H1 (cell line): ENCODE measurements at regions not wholly inside any gene's neighbourhood (a gene's known extent, or its start where the extent isn't known, plus 50 kb on each side); places are given as distances from the start of the nearest gene placed in this dataset.

Source experiments
- CTCF ChIA-PET: fragments of 300-600 bp; sonication (Branson Sonifier 250); formaldehyde crosslinking; loops from one replicate; lab custom pipeline; 2021; ENCODE audit not compliant: partially characterized antibody; lab: Charles Lee
- POLR2A ChIA-PET: fragments of 300-600 bp; sonication (Branson Sonifier 250); formaldehyde crosslinking; loops from one replicate; lab custom pipeline; 2021; ENCODE audit warnings: inconsistent platforms; ENCODE audit not compliant: partially characterized antibody; lab: Charles Lee
- DNase-seq, 2 experiments: peaks; one replicate each; pipeline versions ENCODE4 v3.0.0 to v3.0.0-alpha.2; 2010 to 2022; ENCODE audit warnings: low spot score in 2 of 2, low read depth in 1 of 2, mixed read lengths in 1 of 2
- FAIRE-seq: peaks from 2 replicates; lab custom pipeline; 2011; peaks lifted over from hg19 to GRCh38; lab: Jason Lieb, UNC
- H2AFZ ChIP-seq: 2 replicates; pipeline ENCODE4 v1.8.1; 2012; ENCODE audit warnings: low read length, inconsistent platforms
- H2AK5ac ChIP-seq: 2 replicates; pipeline ENCODE4 v1.6.1; 2013; ENCODE audit warnings: low read depth, low read length
- H2BK120ac ChIP-seq: replicated peaks from 2 replicates; pipeline ENCODE3; 2013; ENCODE audit warnings: low read depth, low read length, inconsistent platforms
- H2BK12ac ChIP-seq: 2 replicates; pipeline ENCODE4 v1.6.1; 2013; ENCODE audit warnings: low read depth, low read length
- H2BK15ac ChIP-seq: 2 replicates; pipeline ENCODE4 v1.6.1; 2013; ENCODE audit warnings: low read length
- H2BK20ac ChIP-seq: 2 replicates; pipeline ENCODE4 v1.6.1; 2013; ENCODE audit warnings: low read length
- H2BK5ac ChIP-seq: 2 replicates; pipeline ENCODE4 v1.6.1; 2013; ENCODE audit warnings: low read depth, low read length
- H3K14ac ChIP-seq: 2 replicates; pipeline ENCODE4 v1.6.1; 2013; ENCODE audit warnings: inconsistent platforms; ENCODE audit not compliant: insufficient read length
- H3K18ac ChIP-seq: 2 replicates; pipeline ENCODE4 v1.6.1; 2013; ENCODE audit warnings: low read length; ENCODE audit errors: extremely low read depth
- H3K23ac ChIP-seq: 2 replicates; pipeline ENCODE4 v1.6.1; 2013; ENCODE audit warnings: inconsistent platforms; ENCODE audit not compliant: insufficient read length
- H3K23me2 ChIP-seq: 2 replicates; pipeline ENCODE4 v1.6.1; 2013; ENCODE audit warnings: low read depth, low read length
- H3K27ac ChIP-seq: 2 replicates; pipeline ENCODE4 v1.6.1; 2011; ENCODE audit warnings: low read depth, low read length, inconsistent platforms
- H3K27me3 ChIP-seq, 4 experiments: replicated peaks in 1 of 4; 1 replicate in 1 of 4; 2 replicates in 3 of 4; pipeline versions ENCODE4 v1.6.1 to v1.8.1; 2011 to 2013; ENCODE audit warnings: low read length in 3 of 4, mild to moderate bottlenecking in 3 of 4, inconsistent platforms in 2 of 4, mixed read lengths in 2 of 4, moderate library complexity in 1 of 4; ENCODE audit not compliant: control insufficient read depth in 3 of 4, insufficient read depth in 3 of 4; ENCODE audit errors: extremely low read depth in 1 of 4
- H3K36me3 ChIP-seq, 4 experiments: 2 replicates each; pipeline versions ENCODE4 v1.6.1 to v1.8.1; 2011 to 2013; ENCODE audit warnings: mild to moderate bottlenecking in 4 of 4, low read length in 3 of 4, moderate library complexity in 2 of 4, control low read depth in 1 of 4, inconsistent platforms in 1 of 4; ENCODE audit not compliant: insufficient read depth in 4 of 4, control insufficient read depth in 2 of 4
- H3K4ac ChIP-seq: replicated peaks from 2 replicates; pipeline ENCODE3; 2013; ENCODE audit warnings: low read length, low read depth, mixed read lengths, inconsistent platforms; ENCODE audit not compliant: insufficient read length
- H3K4me1 ChIP-seq, 4 experiments: replicated peaks in 1 of 4; 1 replicate in 1 of 4; 2 replicates in 3 of 4; pipeline versions ENCODE4 v1.6.1 to v1.8.1; 2011 to 2013; ENCODE audit warnings: low read length in 3 of 4, inconsistent platforms in 2 of 4, mixed read lengths in 1 of 4; ENCODE audit not compliant: insufficient read depth in 4 of 4, control insufficient read depth in 3 of 4
- H3K4me2 ChIP-seq, 2 experiments: 2 replicates each; pipeline versions ENCODE4 v1.6.1 to v1.8.1; 2011 to 2013; ENCODE audit warnings: low read depth in 2 of 2, low read length in 2 of 2, control low read depth in 1 of 2, inconsistent platforms in 1 of 2, mild to moderate bottlenecking in 1 of 2; ENCODE audit not compliant: insufficient read depth in 1 of 2
- H3K4me3 ChIP-seq, 4 experiments: fragments of 200-600, 300-600 bp in 1 of 4; sonication (generic), shearing (Covaris generic), sonication (Bioruptor Twin) in 1 of 4; 2 replicates each; pipeline versions ENCODE4 v1.5.1 to v1.8.1; 2011 to 2016; ENCODE audit warnings: low read length in 4 of 4, low read depth in 3 of 4, control low read depth in 2 of 4, inconsistent platforms in 2 of 4, mild to moderate bottlenecking in 2 of 4, mixed read lengths in 1 of 4, moderate library complexity in 1 of 4; ENCODE audit not compliant: insufficient read depth in 2 of 4; ENCODE audit errors: extremely low read depth in 1 of 4
- H3K56ac ChIP-seq: replicated peaks from 2 replicates; pipeline ENCODE3; 2013; ENCODE audit warnings: low read depth, mild to moderate bottlenecking, mixed read lengths, low read length, inconsistent platforms; ENCODE audit not compliant: insufficient read length
- H3K79me1 ChIP-seq: 2 replicates; pipeline ENCODE4 v1.6.1; 2013; ENCODE audit warnings: low read depth, low read length, control low read depth
- H3K79me2 ChIP-seq, 2 experiments: 2 replicates each; pipeline versions ENCODE4 v1.6.1 to v1.8.1; 2012 to 2013; ENCODE audit warnings: low read length in 2 of 2, mild to moderate bottlenecking in 2 of 2, inconsistent platforms in 1 of 2; ENCODE audit not compliant: insufficient read depth in 2 of 2, control insufficient read depth in 1 of 2
- H3K9ac ChIP-seq, 4 experiments: replicated peaks in 1 of 4; 1 replicate in 1 of 4; 2 replicates in 3 of 4; pipeline versions ENCODE4 v1.6.1 to v1.8.1; 2011 to 2013; ENCODE audit warnings: low read depth in 3 of 4, low read length in 3 of 4, control low read depth in 2 of 4, mild to moderate bottlenecking in 2 of 4, moderate library complexity in 2 of 4, inconsistent platforms in 1 of 4; ENCODE audit errors: extremely low read depth in 1 of 4
- H3K9me3 ChIP-seq, 2 experiments: 2 replicates each; pipeline versions ENCODE4 v1.6.1 to v1.8.1; 2012 to 2013; ENCODE audit warnings: mild to moderate bottlenecking in 2 of 2, moderate library complexity in 2 of 2, control low read depth in 1 of 2, inconsistent platforms in 1 of 2, low read depth in 1 of 2, low read length in 1 of 2, mixed read lengths in 1 of 2; ENCODE audit not compliant: insufficient read depth in 2 of 2
- H4K20me1 ChIP-seq, 2 experiments: replicated peaks in 1 of 2; 2 replicates each; pipeline versions ENCODE3 to v1.8.1; 2011 to 2013; ENCODE audit warnings: inconsistent platforms in 2 of 2, low read length in 2 of 2, mild to moderate bottlenecking in 1 of 2; ENCODE audit not compliant: insufficient read depth in 2 of 2, control insufficient read depth in 1 of 2
- H4K5ac ChIP-seq: 2 replicates; pipeline ENCODE4 v1.6.1; 2013; ENCODE audit warnings: low read length, low read depth, mixed read lengths, inconsistent platforms; ENCODE audit not compliant: insufficient read length
- H4K8ac ChIP-seq: 2 replicates; pipeline ENCODE4 v1.8.0; 2013; ENCODE audit warnings: mild to moderate bottlenecking, moderate library complexity, low read length, inconsistent platforms; ENCODE audit not compliant: insufficient read depth; ENCODE audit errors: extremely low read depth
- H4K91ac ChIP-seq: replicated peaks from 2 replicates; pipeline ENCODE3; 2013; ENCODE audit warnings: low read length, mixed read lengths, inconsistent platforms; ENCODE audit not compliant: insufficient read length
- CBX5 ChIP-seq: fragments of 300-800, 300-1000 bp; sonication (generic); IDR thresholded peaks from 2 replicates; pipeline ENCODE4 v1.7.1; 2016; ENCODE audit warnings: antibody characterized with exemption, low read length, low read depth
- KDM5A ChIP-seq: fragments of 200-600 bp; IDR thresholded peaks from 2 replicates; pipeline ENCODE4 v1.7.1; 2012; ENCODE audit warnings: mild to moderate bottlenecking, low read length, inconsistent platforms, mixed read lengths
- TEAD4 ChIP-seq: IDR thresholded peaks from 2 replicates; pipeline ENCODE4 v1.6.1; 2012; ENCODE audit warnings: low read depth, low read length, inconsistent platforms, mixed read lengths
- WGBS, 2 experiments: shearing (Covaris generic) in 1 of 2; methylation state at CpG; one replicate each; pipeline versions ENCODE4 v1.1.6 to v1.1.7; 2013 to 2015; ENCODE audit warnings: low lambda C conversion rate in 2 of 2, mixed read lengths in 2 of 2, inconsistent platforms in 1 of 2, low coverage in 1 of 2, missing lambda C conversion rate in 1 of 2; ENCODE audit not compliant: insufficient replicate concordance in 2 of 2, insufficient coverage in 1 of 2, insufficient read length in 1 of 2; ENCODE audit errors: extremely low coverage in 1 of 2, missing lambda C conversion rate in 1 of 2; 5-methylcytosine and 5-hydroxymethylcytosine counted together

DNA sequence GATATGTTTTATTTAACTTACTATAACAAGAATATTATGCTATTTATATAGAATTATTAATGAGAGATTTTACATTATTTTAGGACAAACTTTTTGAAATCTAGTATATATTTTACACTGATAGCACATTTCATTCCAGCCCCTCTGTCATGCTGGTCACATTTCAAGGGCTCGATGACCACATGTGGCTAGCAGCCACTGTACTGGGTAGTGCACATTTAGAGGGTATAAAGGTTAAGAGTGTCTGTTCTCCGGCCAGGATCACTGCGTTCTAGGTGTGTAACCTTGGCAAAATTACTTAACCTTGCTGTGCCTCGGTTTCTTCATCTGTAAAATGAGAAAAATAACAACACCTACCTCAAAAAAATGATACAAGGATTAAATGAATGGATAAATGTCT is 87.2 kb upstream of the TNP1 start:
- H3K14ac ChIP-seq, result no peak overlapping the region
- H3K27me3 ChIP-seq, result no peaks in the 10 kb centered on the region
- ChIA-PET CTCF (interaction anchor here (0.6 kb wide), 2 partner anchors 123 to 1945 kb away, joined by 3 read pairs; no protein-coding TSS in a partner anchor), POLR2A (no interaction called here)
- no peak overlapping the region for H3K56ac ChIP-seq
- no peak overlapping the region for H2BK12ac ChIP-seq
- no peak overlapping the region for H4K5ac ChIP-seq
- H3K4me3 ChIP-seq, result no peak overlapping the region
- no peak overlapping the region for H3K4me2 ChIP-seq
- FAIRE-seq (no peak), DNase-seq (no peak)
- H3K79me1 ChIP-seq, result no peaks in the 10 kb centered on the region
- H4K91ac ChIP-seq, result no peak overlapping the region
- H3K18ac ChIP-seq, result no peak overlapping the region
- H2BK5ac ChIP-seq, result no peak overlapping the region
- no peak for TF ChIP-seq TEAD4
- TF ChIP-seq CBX5, result no peak
- no peak for TF ChIP-seq KDM5A
- H3K4me1 ChIP-seq, result no peaks in the 10 kb centered on the region
- H2BK20ac ChIP-seq, result no peak overlapping the region
- no peak overlapping the region for H2AK5ac ChIP-seq
- 91% methylated on average over 4 of the region's 4 CpGs; no CpG with 5 or more reads in 1 of the 2 experiments for WGBS, 2 experiments
- no peaks in the 10 kb centered on the region for H3K36me3 ChIP-seq
- no peak overlapping the region for H3K23ac ChIP-seq
- no peak overlapping the region for H2BK15ac ChIP-seq
- no peak overlapping the region for H3K4ac ChIP-seq
- no peak overlapping the region for H4K8ac ChIP-seq
- H3K79me2 ChIP-seq, result no peaks in the 10 kb centered on the region
- H3K9me3 ChIP-seq, result no peaks in the 10 kb centered on the region
- no peaks in the 10 kb centered on the region for H4K20me1 ChIP-seq
- H3K27ac ChIP-seq, result no peak overlapping the region
- no peak overlapping the region for H3K9ac ChIP-seq
- no peak overlapping the region for H2BK120ac ChIP-seq
- no peaks in the 10 kb centered on the region for H3K23me2 ChIP-seq
- H2AFZ ChIP-seq, result no peak overlapping the region
